Suppressor macrophage (primary cell): ENCODE measurements at regions not wholly inside any gene's neighbourhood (a gene's known extent, or its start where the extent isn't known, plus 50 kb on each side); places are given as distances from the start of the nearest gene placed in this dataset.

ENCODE experiments used
- DNase-seq, 4 experiments: peaks; one replicate each; pipeline ENCODE4 v3.0.0-alpha.2; 2020 to 2022

DNA sequence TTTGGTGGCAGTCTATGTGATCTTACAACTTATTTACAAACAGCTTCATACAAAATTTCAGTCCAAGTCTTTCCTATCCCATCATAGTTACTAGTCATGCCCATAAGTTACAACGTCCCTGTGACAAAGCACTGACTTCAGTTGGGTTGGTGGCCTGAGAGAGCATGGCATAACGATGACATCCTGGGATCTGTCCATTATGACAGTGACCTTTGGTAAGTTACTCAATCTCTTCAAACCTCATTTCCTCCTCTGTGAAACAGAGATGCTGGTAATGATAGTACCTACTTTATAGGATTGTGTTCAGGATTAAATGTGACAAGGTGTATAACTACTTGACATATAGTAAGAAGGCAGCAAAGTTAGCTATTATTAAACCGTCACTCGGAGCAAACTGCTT, 55.4 kb upstream of the ATP5MC3 start:
- DNase-seq, result peak in 2 of 4 experiments; percentile 17 to 29

DNA sequence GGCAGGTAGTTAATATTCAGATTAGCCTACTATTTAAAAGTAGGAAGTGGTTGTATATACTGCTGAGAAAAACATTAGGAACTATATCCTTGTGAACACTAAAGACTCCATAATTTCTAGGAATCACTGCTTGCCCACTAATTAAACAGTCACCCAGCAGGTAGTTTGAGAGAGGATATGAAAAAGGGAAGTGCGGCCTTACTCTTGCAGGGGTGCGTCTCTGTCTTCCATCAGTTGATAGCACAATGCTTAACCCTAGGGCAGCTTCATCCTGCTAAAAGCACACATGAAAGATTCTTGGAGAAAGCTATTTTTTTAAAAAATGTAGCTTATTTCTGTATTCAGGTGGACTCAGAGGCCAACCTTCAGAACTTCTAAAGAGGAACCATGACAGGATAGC, 53.1 kb upstream of the ATP5MC3 start:
- no peak for DNase-seq

DNA sequence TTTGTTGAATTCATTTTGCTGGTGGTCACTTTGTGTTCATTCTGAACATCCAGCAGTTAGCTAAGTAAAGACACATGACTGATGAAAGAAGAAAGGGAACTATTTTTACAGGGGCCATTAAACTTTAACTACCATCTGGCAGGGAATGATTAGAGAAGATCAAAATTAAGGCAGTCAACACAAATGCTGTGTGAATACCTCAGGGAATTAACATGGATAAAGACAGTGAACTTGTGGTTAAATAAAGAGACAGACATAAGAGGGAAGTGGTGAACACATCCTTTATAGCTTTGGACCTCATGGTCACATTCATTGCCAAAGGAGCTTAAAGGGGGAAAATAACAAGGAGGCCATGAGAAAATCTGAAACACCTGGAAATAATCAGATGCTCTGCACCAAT, 52.6 kb upstream of the ATP5MC3 start:
- no peak for DNase-seq

DNA sequence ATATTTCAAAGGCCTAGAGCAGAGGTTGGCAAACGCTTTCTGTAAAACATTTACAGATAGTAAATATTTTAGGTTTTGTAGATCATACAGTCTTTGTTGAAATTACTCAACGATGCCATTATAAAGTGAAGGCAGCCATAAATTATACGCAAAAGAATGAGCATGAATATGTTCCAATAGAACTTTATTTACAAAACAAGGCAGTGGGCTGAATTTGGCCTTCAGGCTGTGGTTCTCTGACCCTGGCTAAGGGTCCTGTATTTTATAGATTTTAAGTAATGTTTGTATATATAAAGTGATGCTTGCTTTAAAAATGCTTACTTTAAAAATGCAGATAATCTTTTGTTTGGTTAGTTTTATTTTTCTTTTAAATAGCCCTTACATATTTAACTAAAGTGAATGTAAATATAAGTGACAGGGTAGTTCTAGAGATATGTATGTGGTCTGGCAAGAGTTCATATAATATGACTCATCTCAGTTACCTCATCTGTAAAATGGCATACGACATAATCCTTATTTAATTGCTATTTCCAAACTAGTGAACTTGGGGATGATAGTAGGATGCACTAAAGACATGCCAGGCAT, 51.7 kb upstream of the ATP5MC3 start:
- DNase-seq, result no peak
